Kidney glomerular epithelial cell (primary cell): ENCODE measurements at regions not wholly inside any gene's neighbourhood (a gene's known extent, or its start where the extent isn't known, plus 50 kb on each side); places are given as distances from the start of the nearest gene placed in this dataset.

Experiments
- DNase-seq: peaks from one replicate; lab custom pipeline; 2025; lab: John Stamatoyannopoulos, UW

GRCh38 chr5:168120401-168121137 is 170.9 kb upstream of the WWC1 start:
- DNase-seq: no peak

DNA sequence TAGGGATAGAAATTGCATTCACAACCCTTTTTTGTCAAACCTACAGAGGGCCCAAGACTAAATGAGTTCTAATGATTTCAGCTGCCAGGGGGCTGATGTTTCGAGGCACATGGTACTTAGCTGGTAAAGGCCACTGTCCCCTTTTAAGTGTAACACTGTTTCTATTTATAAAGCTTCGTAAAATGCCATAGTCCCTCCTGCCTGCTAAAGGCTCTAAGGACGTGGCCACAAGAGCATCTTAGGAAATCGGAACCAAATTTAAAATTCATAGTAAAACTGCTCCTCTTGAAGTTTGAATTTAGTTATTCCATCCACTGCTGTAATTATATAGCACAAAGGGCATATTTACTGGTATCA is 170.3 kb upstream of the WWC1 start:
- no peak for DNase-seq

- no peak for DNase-seq
Measured at GRCh38 chr5:168123631-168124528, 167.6 kb upstream of the WWC1 start.

DNA sequence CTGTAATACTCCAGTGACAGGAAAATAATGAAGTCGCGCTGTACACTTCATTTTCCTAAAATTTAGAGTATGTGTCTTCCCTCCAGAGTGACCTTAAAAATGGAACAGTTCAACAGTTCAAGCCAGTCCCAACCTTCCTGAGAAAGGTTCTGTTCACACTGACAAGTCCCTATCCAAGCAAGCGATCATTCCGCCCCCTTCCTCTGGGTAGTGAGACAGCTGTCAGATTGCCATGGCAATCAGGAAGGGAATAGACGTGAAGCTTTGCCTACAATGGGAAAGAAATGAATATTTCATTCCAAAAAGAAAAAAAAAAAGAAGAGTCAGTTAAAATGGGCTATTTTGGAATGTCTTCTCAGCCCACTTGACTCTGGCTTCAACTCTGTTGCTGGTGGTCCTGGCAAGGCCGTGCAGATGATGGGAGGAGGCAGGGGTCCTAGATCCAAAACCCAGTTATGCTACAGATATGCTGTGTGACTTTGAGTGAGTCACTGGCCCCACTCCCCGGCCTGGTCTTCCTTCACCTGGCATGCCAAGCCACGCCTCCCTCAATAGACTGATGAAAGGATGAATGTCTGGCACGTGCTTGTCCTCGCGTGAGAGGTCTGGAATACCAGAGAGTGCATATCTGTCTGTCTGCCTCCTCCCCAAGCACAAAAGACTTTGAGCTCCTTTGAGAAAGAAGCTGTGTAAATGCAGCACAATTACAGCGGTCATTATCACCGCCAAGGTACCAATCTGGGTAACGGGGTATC is 165.8 kb upstream of the WWC1 start:
- DNase-seq: no peak

DNA sequence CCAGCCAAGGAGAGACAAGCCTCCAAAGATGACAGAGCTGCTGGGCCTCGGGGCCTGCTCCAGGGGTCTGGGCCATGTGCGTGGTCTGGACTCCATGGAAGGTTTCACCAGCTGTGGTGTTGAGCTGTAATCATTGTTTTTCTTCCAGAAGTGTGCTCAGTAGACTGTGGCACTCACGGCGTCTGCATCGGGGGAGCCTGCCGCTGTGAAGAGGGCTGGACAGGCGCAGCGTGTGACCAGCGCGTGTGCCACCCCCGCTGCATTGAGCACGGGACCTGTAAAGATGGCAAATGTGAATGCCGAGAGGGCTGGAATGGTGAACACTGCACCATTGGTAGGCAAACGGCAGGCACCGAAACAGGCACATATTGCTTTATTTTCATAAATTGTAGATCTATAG is 164.8 kb upstream of the WWC1 start:
- DNase-seq: no peak

DNA sequence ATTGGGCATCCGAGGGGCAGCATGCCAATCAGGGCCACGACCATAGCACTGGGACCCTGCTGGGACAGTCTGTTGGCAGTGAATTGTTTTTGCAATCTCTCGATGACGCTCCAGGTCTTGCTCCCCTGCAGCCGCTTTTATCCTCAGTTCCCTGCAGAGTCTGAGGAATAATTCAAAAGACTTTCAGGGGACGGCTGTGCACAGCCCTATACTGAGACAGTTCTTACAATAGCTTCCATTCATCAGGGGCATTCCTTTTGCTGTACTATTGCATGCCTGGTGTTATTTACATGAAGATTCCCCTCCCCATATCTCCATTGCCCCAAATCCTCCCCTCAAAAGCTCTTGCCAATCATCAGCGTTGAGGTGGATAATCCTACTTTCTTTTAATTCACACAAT is 163.3 kb upstream of the WWC1 start:
- no peak for DNase-seq

- DNase-seq: no peak
Measured at GRCh38 chr5:168128557-168128956, 162.9 kb upstream of the WWC1 start.

DNA sequence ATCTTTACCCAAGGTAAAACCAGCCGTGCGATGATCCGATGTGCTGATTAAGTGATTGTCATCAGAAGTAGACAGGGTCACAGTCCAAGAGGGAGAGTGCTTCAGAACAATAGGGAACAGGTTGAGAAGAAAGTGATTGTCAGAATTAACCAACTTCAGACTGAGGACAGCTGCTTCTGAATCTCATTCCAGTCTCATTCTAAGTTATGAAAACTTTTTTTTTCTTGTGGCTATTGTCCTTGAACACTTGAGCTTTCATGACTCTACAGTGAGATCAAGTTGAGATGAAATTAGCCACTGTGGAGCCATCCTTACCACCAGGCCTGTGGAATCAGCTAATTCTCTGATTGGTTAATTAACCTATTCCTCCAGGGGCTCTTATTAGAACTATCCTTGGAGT is 159.9 kb upstream of the WWC1 start:
- DNase-seq: no peak

- peak; percentile 40 for DNase-seq
Measured at GRCh38 chr5:168132241-168132641, 159.2 kb upstream of the WWC1 start.

DNA sequence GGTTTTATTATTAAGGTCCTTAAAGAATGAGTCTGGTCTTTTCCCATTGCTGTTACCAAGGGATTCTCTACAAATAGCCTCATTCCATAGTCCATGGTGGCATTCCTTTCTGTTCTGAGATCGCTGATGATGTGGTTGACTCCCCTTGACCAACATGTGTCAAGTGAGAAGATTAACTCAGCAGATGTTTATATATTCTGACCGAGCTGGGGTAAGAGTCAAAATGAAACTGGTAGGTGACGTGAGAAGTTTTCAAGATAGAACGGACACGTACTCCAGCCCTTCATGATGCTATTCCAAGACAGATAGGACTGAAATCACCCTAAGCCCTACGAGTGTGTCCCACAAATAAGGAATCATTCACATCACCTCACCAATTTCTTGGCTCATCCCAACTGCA is 155.5 kb upstream of the WWC1 start:
- no peak for DNase-seq

- no peak for DNase-seq
Measured at GRCh38 chr5:168136340-168136739, 155.1 kb upstream of the WWC1 start.

GRCh38 chr5:168137265-168137664 is 154.2 kb upstream of the WWC1 start:
- DNase-seq: no peak

DNA sequence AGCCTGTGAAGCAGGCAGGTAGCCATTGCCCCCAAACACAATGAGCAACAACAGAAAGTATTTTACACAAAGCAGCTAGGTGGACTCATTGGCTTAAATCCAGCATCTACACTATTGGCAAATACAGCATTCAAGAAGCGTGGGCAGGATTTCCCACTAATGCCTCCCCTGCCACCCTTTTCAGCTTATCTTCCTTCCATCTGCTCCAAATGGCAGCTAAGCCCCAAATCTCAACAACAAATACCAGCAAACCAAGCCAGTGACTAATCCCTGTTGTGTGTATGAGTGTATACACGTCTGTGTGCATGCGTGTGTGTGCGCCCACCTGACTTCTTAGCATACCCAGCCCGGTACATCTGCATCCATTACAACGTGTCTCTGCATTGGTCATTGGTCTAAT is 151.2 kb upstream of the WWC1 start:
- DNase-seq: no peak

DNA sequence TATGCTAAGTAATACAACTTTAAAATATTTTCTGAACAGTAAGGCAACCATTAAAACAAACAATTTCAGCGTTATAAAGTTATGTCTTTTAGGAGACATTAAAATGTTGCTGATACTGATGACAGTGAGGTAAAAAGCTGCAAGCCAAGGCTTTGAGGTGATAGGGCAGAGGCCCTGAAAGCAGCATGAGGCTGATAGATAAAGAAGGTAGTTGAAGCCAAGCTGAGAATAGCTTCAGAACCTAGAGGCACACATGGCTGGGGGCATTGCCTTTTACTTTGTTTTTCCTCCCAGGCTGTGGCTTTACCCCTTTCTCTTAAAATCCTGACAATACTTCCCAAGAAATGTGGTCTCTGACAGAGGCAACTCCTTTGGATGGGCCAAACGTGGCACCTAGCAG is 149.0 kb upstream of the WWC1 start:
- no peak for DNase-seq

DNA sequence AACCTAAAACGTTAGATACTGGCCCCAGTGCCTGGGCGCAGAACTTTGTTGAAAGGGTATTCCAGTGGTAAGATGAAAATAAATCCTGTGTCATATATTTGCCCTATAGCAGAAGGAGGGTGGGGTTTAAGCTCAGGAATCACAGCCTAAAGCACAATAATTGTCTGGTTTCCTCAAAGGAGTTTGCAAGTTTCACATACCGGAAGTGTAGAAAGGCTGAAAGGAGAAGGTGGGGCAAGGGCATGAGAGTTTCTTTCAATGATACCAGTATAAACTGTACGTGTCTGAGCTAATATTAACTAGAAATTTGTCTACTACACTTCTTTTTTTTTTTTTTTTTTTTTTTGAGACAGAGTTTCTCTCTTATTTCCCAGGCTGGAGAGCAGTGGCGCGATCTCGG is 147.9 kb upstream of the WWC1 start:
- DNase-seq: peak; percentile 69

DNA sequence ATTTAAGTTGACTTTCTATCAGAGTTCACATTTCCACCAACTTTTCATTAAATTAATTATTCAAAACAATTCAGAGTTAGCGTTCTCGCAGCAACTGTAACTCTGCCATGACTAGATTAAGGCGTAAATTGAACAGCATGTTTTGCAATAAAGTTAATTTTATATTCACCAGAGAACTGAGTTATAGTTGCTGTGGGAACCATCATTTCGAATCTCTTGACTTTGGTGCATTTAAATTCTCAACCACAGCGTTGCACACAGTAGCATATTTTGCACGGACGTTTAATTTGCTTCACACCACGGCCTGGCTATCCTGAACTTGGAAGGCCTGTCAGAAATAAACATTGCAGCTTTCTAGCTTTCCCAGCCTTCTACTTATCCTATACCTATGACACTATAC is 144.3 kb upstream of the WWC1 start:
- DNase-seq: no peak

DNA sequence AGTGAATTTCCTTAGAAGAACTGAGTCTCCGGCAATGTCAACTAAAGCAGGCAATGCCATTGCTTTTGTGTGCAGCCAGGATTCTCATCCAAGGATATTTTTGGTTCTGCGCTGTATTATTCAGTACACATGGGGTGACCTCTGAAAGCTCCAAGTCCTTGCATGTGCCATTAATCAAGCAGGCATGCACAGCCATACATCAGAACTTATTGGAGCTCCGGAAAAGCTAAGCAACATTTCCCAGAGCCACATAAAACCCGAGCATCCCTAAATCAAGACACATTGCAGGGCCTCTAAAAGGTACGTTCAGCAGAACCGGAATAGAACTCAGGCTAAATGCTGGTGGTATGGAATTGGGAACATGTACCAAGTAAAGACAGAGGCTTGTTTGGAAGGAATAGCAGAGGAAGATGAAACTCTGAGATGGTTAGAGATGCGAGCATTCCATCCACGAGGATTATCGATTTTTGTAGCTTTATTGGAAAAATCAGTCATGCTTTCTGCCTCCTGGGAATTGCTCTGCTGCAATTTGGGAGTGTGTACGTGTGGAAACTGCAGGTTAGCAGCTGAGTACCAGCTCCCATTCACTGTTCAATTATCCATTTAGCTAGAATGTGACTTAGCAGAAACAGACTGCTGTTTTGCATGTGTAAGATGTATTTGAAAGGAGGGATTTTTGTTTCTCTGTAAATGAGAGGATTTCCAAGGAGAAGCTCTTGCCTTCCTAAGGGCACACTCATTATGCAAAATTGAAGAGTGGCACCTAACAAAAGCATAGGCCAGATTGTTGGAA is 143.7 kb upstream of the WWC1 start:
- no peak for DNase-seq

DNA sequence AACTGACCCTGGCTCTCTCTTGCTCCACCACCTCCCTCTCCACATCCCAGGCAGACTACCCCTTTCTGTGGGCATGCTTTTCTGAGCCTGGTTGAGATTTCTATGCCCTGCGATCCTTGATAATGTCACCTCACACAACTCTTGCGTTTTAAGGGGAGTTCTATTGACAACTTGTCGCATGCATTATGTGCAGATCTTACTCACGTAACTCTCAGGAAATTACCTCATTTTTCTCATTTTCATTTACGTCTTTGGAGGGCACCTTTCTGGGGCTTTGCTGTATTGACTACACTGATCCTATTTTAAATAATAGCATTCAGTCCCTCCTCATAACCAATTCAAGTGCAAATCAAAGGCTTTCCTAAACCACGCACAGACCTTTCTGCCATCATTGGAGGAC is 140.4 kb upstream of the WWC1 start:
- no peak for DNase-seq

- no peak for DNase-seq
Measured at GRCh38 chr5:168152660-168153059, 138.8 kb upstream of the WWC1 start.

GRCh38 chr5:168153263-168153875 is 138.1 kb upstream of the WWC1 start:
- DNase-seq: no peak

- no peak for DNase-seq
Measured at GRCh38 chr5:168153876-168154270, 137.6 kb upstream of the WWC1 start.

DNA sequence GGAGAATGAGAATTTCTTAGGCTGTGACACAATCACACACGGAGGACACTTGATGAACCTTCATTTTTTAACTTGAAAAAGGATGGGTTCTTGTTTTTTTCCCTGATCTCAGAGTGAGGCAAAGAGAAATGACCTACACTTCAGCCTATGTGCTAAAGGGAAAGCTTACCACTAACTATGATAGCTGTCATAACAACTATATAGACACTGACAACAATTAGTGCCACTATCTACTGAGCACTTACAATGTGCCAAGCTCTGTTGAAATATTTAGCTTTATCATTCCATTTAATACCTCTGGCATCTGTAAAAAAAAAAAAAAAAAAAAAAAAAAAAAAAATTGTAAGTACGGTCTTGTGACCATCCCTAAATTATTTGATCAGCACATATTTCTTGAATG is 135.9 kb upstream of the WWC1 start:
- no peak for DNase-seq
